ENCODE measurements at regions not wholly inside any gene's neighbourhood (a gene's known extent, or its start where the extent isn't known, plus 50 kb on each side); places are given as distances from the start of the nearest gene placed in this dataset.

DNA sequence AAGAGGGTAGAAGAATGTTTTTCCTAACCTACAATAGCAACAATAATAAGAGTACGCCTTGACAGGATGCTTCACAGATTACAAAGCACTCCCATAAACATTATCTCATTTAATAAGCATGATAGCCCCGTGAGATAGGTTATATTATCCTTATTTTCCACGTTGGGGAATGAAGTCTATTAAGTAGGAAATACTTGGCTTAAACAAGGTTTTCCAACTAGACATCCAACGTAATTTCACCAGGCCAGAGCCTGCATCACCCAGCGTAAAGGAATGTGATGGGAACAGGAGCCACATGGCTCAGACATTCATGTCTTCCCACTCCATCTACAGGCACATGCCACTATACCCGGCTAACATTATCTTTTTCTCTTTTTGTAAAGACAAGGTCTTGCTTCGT lies 223.4 kb upstream of the AMIGO2 start:
- H3K27ac ChIP-seq (ENCODE audit: low read depth, low read length, poor library complexity, severe bottlenecking) = no peak overlapping the region
- no peaks in the 10 kb centered on the region for H3K9me3 ChIP-seq (ENCODE audit: low read depth, low read length, poor library complexity, severe bottlenecking)
- peaks cover 4% of the 10 kb centered on the region for H3K4me1 ChIP-seq (ENCODE audit: insufficient read depth, low read length, poor library complexity, severe bottlenecking)
- no peak for DNase-seq (ENCODE audit: low spot score)
- TF ChIP-seq, protein P1, sequence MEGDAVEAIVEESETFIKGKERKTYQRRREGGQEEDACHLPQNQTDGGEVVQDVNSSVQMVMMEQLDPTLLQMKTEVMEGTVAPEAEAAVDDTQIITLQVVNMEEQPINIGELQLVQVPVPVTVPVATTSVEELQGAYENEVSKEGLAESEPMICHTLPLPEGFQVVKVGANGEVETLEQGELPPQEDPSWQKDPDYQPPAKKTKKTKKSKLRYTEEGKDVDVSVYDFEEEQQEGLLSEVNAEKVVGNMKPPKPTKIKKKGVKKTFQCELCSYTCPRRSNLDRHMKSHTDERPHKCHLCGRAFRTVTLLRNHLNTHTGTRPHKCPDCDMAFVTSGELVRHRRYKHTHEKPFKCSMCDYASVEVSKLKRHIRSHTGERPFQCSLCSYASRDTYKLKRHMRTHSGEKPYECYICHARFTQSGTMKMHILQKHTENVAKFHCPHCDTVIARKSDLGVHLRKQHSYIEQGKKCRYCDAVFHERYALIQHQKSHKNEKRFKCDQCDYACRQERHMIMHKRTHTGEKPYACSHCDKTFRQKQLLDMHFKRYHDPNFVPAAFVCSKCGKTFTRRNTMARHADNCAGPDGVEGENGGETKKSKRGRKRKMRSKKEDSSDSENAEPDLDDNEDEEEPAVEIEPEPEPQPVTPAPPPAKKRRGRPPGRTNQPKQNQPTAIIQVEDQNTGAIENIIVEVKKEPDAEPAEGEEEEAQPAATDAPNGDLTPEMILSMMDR (conservative IDR thresholded peaks at IDR 0.05; ENCODE audit: low read depth, low read length) = no peak
- no peak for TF ChIP-seq EZH2 (IDR thresholded peaks at IDR 0.05; ENCODE audit: borderline replicate concordance, low read depth, low read length, poor library complexity, severe bottlenecking)
- intact Hi-C loops (cut with micrococcal nuclease; ENCODE audit: unreplicated experiment) = no loop called here
- no peaks in the 10 kb centered on the region for H3K36me3 ChIP-seq (ENCODE audit: insufficient read depth, low read length, poor library complexity, severe bottlenecking)
- ChIA-PET POLR2A (ENCODE audit: low non-redundant PET) (no interaction called here), CTCF (no interaction called here)
- no TSS peak for BruUV-seq (replicated peaks)
- H3K4me3 ChIP-seq (ENCODE audit: low read depth, low read length, poor library complexity, severe bottlenecking) = no peak overlapping the region
- H3K27me3 ChIP-seq (replicated peaks; ENCODE audit: insufficient read depth, low read depth, low read length, poor library complexity) = no peaks in the 10 kb centered on the region

DNA sequence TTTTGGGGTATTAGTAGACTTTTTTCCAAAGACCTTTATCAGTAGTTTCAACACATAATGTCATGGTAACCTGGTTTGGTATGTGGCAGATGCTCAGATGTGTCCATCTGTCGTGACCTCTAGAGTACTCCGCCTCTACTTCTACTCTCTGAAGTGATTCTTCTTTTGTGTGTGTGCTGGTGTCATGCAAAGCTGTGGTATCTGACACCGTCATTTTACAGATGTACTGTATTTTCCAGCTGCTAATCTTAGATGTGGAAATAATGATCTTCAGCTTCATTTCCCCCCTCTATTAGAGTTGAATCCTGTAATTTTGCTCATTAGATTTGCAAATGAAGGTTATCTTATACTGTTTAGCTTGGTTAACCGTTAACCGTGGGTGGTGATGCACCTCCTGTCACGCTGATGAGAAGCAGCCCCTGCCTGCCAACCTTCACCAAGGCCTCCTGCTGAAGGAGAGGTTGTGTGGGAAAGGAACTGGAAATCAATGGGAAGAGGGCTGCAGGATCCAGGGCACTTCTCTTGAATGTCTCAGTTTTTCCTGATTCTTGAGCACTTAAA lies 222.4 kb upstream of the AMIGO2 start:
- CTCF ChIA-PET = no interaction called here
- DNase-seq (ENCODE audit: low spot score) = no peak
- intact Hi-C loops (cut with micrococcal nuclease; ENCODE audit: unreplicated experiment) = no loop called here
- POLR2A ChIA-PET (ENCODE audit: low non-redundant PET) = interaction anchor here (0.5 kb wide), 1 partner anchor 10 kb away, joined by 6 read pairs; no protein-coding TSS in a partner anchor
- Histone ChIP-seq H3K4me1 (ENCODE audit: insufficient read depth, low read length, poor library complexity, severe bottlenecking) (peaks cover 4% of the 10 kb centered on the region), H3K4me3 (ENCODE audit: low read depth, low read length, poor library complexity, severe bottlenecking) (no peak overlapping the region), H3K27me3 (replicated peaks; ENCODE audit: insufficient read depth, low read depth, low read length, poor library complexity) (no peaks in the 10 kb centered on the region), H3K9me3 (ENCODE audit: low read depth, low read length, poor library complexity, severe bottlenecking) (no peaks in the 10 kb centered on the region), H3K36me3 (ENCODE audit: insufficient read depth, low read length, poor library complexity, severe bottlenecking) (no peaks in the 10 kb centered on the region), H3K27ac (ENCODE audit: low read depth, low read length, poor library complexity, severe bottlenecking) (no peak overlapping the region)
- no TSS peak for BruUV-seq (replicated peaks)
- TF ChIP-seq, protein P1 (conservative IDR thresholded peaks at IDR 0.05; ENCODE audit: low read depth, low read length) = no peak
- TF ChIP-seq EZH2 (IDR thresholded peaks at IDR 0.05; ENCODE audit: borderline replicate concordance, low read depth, low read length, poor library complexity, severe bottlenecking) = no peak

DNA sequence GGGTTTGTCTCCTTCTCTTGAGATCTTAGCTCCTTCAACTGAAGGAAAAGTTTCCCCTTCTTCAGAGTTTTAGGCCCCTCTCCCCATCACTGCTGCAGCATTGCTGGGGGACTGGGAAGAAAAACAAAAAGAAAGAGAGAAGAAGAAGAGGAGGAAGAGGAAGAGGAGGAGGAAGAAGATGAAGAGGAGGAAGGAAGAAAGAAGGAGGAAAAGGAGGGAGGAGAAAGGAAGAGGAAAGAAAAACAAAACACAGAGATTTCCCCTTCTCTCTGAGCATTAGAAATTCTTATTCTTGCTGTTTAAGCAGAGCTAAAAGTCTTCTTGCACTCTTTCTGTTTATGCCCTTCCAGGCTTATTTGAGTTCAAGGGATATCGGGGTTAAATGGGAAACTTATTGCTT lies 219.8 kb upstream of the AMIGO2 start:
- Histone ChIP-seq H3K27ac (ENCODE audit: low read depth, low read length, poor library complexity, severe bottlenecking) (no peak overlapping the region), H3K4me3 (ENCODE audit: low read depth, low read length, poor library complexity, severe bottlenecking) (no peak overlapping the region), H3K4me1 (ENCODE audit: insufficient read depth, low read length, poor library complexity, severe bottlenecking) (peaks cover 4% of the 10 kb centered on the region), H3K9me3 (ENCODE audit: low read depth, low read length, poor library complexity, severe bottlenecking) (no peaks in the 10 kb centered on the region), H3K27me3 (replicated peaks; ENCODE audit: insufficient read depth, low read depth, low read length, poor library complexity) (no peaks in the 10 kb centered on the region), H3K36me3 (ENCODE audit: insufficient read depth, low read length, poor library complexity, severe bottlenecking) (no peaks in the 10 kb centered on the region)
- no TSS peak for BruUV-seq (replicated peaks)
- POLR2A ChIA-PET (ENCODE audit: low non-redundant PET) = no interaction called here
- CTCF ChIA-PET = no interaction called here
- no peak for DNase-seq (ENCODE audit: low spot score)
- TF ChIP-seq EZH2 (IDR thresholded peaks at IDR 0.05; ENCODE audit: borderline replicate concordance, low read depth, low read length, poor library complexity, severe bottlenecking) = no peak
- TF ChIP-seq, protein P1 (conservative IDR thresholded peaks at IDR 0.05; ENCODE audit: low read depth, low read length) = no peak
- intact Hi-C loops (cut with micrococcal nuclease; ENCODE audit: unreplicated experiment) = no loop called here
